ENCODE measurements at regions not wholly inside any gene's neighbourhood (a gene's known extent, or its start where the extent isn't known, plus 50 kb on each side); places are given as distances from the start of the nearest gene placed in this dataset.

GRCh38 chr5:52481201-52481600 is 306.5 kb upstream of the ITGA1 start:
- no peak overlapping the region for H3K4me3 ChIP-seq (ENCODE audit: low read depth, low read length)
- TF ChIP-seq, protein P1, sequence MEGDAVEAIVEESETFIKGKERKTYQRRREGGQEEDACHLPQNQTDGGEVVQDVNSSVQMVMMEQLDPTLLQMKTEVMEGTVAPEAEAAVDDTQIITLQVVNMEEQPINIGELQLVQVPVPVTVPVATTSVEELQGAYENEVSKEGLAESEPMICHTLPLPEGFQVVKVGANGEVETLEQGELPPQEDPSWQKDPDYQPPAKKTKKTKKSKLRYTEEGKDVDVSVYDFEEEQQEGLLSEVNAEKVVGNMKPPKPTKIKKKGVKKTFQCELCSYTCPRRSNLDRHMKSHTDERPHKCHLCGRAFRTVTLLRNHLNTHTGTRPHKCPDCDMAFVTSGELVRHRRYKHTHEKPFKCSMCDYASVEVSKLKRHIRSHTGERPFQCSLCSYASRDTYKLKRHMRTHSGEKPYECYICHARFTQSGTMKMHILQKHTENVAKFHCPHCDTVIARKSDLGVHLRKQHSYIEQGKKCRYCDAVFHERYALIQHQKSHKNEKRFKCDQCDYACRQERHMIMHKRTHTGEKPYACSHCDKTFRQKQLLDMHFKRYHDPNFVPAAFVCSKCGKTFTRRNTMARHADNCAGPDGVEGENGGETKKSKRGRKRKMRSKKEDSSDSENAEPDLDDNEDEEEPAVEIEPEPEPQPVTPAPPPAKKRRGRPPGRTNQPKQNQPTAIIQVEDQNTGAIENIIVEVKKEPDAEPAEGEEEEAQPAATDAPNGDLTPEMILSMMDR (IDR thresholded peaks at IDR 0.05; ENCODE audit: insufficient read depth, low read depth, low read length) = no peak
- DNase-seq (ENCODE audit: low read depth) = no peak

- TF ChIP-seq, protein P1 (IDR thresholded peaks at IDR 0.05; ENCODE audit: insufficient read depth, low read depth, low read length) = no peak
- DNase-seq (ENCODE audit: low read depth) = no peak
- no peak overlapping the region for H3K4me3 ChIP-seq (ENCODE audit: low read depth, low read length)
Observed at GRCh38 chr5:52481851-52482250, 305.9 kb upstream of the ITGA1 start.

- H3K4me3 ChIP-seq (ENCODE audit: low read depth, low read length) = no peak overlapping the region
- TF ChIP-seq, protein P1 (IDR thresholded peaks at IDR 0.05; ENCODE audit: insufficient read depth, low read depth, low read length) = no peak
- DNase-seq (ENCODE audit: low read depth) = no peak
Observed at GRCh38 chr5:52491071-52491787, 296.5 kb upstream of the ITGA1 start.

DNA sequence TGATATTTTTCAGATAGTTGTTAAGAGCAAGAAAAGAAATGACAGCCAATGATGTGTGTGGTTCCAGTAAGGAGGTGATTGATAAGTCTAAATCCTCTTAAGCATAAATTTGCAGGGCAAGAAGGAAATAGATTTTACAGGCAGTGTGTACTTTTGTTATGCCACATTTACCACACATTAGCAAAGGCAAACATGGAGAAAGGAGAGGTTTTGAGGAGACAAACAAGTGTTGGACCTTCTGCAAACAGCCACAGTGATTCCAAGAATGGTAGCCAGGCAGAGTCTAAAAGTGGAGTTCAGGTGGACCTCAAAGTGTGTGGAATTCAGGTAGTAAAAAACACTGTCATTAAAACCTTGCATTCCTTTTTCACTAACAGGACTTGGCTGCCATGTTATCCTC is 295.9 kb upstream of the ITGA1 start:
- no peak overlapping the region for H3K4me3 ChIP-seq (ENCODE audit: low read depth, low read length)
- TF ChIP-seq, protein P1 (IDR thresholded peaks at IDR 0.05; ENCODE audit: insufficient read depth, low read depth, low read length) = no peak
- no peak for DNase-seq (ENCODE audit: low read depth)

DNA sequence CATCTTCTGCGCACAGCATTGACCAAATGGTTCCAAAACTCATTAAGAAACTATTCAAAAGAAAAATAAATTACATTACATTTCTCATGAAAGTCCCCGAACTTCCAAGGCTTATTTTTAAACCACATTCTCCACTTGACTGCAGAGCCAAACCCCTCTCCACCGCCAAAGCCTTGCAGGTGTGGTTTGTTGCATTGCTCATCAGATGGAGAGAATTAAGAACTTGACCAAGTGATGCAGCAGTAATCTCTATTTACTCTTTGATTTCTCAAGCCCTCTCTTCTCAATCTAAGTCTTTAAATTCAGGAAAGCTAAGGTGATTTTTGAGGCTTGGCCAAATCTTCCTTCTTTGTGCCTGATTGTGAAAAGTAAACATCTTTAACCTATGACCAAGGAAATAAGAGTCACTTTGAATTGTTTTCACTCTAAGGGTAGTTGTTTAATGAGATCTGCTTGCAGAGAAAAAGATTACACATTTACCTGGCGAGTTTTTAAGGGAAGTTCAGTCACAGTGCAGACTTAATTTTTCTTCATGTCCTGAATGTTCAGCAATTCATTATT is 290.5 kb upstream of the ITGA1 start:
- TF ChIP-seq, protein P1 (IDR thresholded peaks at IDR 0.05; ENCODE audit: insufficient read depth, low read depth, low read length) = no peak
- no peak for DNase-seq (ENCODE audit: low read depth)
- no peak overlapping the region for H3K4me3 ChIP-seq (ENCODE audit: low read depth, low read length)

- no peak overlapping the region for H3K4me3 ChIP-seq (ENCODE audit: low read depth, low read length)
- DNase-seq (ENCODE audit: low read depth) = no peak
- TF ChIP-seq, protein P1 (IDR thresholded peaks at IDR 0.05; ENCODE audit: insufficient read depth, low read depth, low read length) = no peak
Observed at GRCh38 chr5:52498607-52499006, 289.1 kb upstream of the ITGA1 start.
